ENCODE measurements at regions not wholly inside any gene's neighbourhood (a gene's known extent, or its start where the extent isn't known, plus 50 kb on each side); places are given as distances from the start of the nearest gene placed in this dataset.

GRCh38 chr5:110169461-110169860 is 479.7 kb downstream of the MAN2A1 start:
- no peak overlapping the region for H3K4me3 ChIP-seq (ENCODE audit: low read length)
- no peak for DNase-seq (ENCODE audit: low read depth)
- TF ChIP-seq CTCF (IDR thresholded peaks at IDR 0.05; ENCODE audit: insufficient read depth, low read depth, low read length, missing control alignments): no peak

- no peak for DNase-seq (ENCODE audit: low read depth)
- no peak overlapping the region for H3K4me3 ChIP-seq (ENCODE audit: low read length)
- TF ChIP-seq CTCF (IDR thresholded peaks at IDR 0.05; ENCODE audit: insufficient read depth, low read depth, low read length, missing control alignments): no peak
Measured at GRCh38 chr5:110177729-110178128, 488.0 kb downstream of the MAN2A1 start.

GRCh38 chr5:110179321-110179720 is 489.6 kb downstream of the MAN2A1 start:
- H3K4me3 ChIP-seq (ENCODE audit: low read length): no peak overlapping the region
- no peak for TF ChIP-seq CTCF (IDR thresholded peaks at IDR 0.05; ENCODE audit: insufficient read depth, low read depth, low read length, missing control alignments)
- DNase-seq (ENCODE audit: low read depth): no peak

GRCh38 chr5:110194191-110194590 is 504.5 kb downstream of the MAN2A1 start:
- TF ChIP-seq CTCF (IDR thresholded peaks at IDR 0.05; ENCODE audit: insufficient read depth, low read depth, low read length, missing control alignments): no peak
- no peak for DNase-seq (ENCODE audit: low read depth)

GRCh38 chr5:110195288-110195687 is 505.6 kb downstream of the MAN2A1 start:
- H3K4me3 ChIP-seq (ENCODE audit: low read length): no peak overlapping the region
- DNase-seq (ENCODE audit: low read depth): no peak
- no peak for TF ChIP-seq CTCF (IDR thresholded peaks at IDR 0.05; ENCODE audit: insufficient read depth, low read depth, low read length, missing control alignments)

More at GRCh38 chr5:110194191-110194590, 504.5 kb downstream of the MAN2A1 start:
- H3K4me3 ChIP-seq (ENCODE audit: low read length): no peak overlapping the region

- no peak for TF ChIP-seq CTCF (IDR thresholded peaks at IDR 0.05; ENCODE audit: insufficient read depth, low read depth, low read length, missing control alignments)
- DNase-seq (ENCODE audit: low read depth): no peak
Measured at GRCh38 chr5:110201791-110202190, 512.1 kb downstream of the MAN2A1 start.

GRCh38 chr5:110203661-110204060 is 513.9 kb downstream of the MAN2A1 start:
- H3K4me3 ChIP-seq (ENCODE audit: low read length): no peak overlapping the region
- no peak for DNase-seq (ENCODE audit: low read depth)
- no peak for TF ChIP-seq CTCF (IDR thresholded peaks at IDR 0.05; ENCODE audit: insufficient read depth, low read depth, low read length, missing control alignments)

More at GRCh38 chr5:110201791-110202190, 512.1 kb downstream of the MAN2A1 start:
- no peak overlapping the region for H3K4me3 ChIP-seq (ENCODE audit: low read length)

All from epithelial cell of esophagus (primary cell).